ENCODE measurements at regions not wholly inside any gene's neighbourhood (a gene's known extent, or its start where the extent isn't known, plus 50 kb on each side); places are given as distances from the start of the nearest gene placed in this dataset.

GRCh38 chr17:53390575-53390974 lies 432.2 kb upstream of the KIF2B start:
- DNase-seq: no peak
- Mint-ChIP-seq H3K27me3 (no peaks in the 10 kb centered on the region), H3K27ac (no peak overlapping the region), H3K4me1 (no peaks in the 10 kb centered on the region), H3K4me3 (no peak overlapping the region), H3K9me3 (peaks cover 0 to 6% of the 10 kb centered on the region in 2 donors)
- ATAC-seq: no peak

- Mint-ChIP-seq H3K4me1 (no peaks in the 10 kb centered on the region), H3K4me3 (no peak overlapping the region), H3K27ac (no peak overlapping the region), H3K27me3 (no peaks in the 10 kb centered on the region), H3K9me3 (peaks cover 0 to 6% of the 10 kb centered on the region in 2 donors)
- DNase-seq (no peak), ATAC-seq (no peak)
Observed at GRCh38 chr17:53387745-53388144, 435.0 kb upstream of the KIF2B start.

- H3K4me3 Mint-ChIP-seq: no peak overlapping the region
- ATAC-seq: no peak
Observed at GRCh38 chr17:53353919-53354351, 468.8 kb upstream of the KIF2B start.

GRCh38 chr17:53344778-53345177 lies 477.9 kb upstream of the KIF2B start:
- no peak overlapping the region for H3K27ac Mint-ChIP-seq
- no peak for DNase-seq
- H3K9me3 Mint-ChIP-seq: peaks cover 13 to 26% of the 10 kb centered on the region in 2 donors
- H3K27me3 Mint-ChIP-seq: no peaks in the 10 kb centered on the region
- no peaks in the 10 kb centered on the region for H3K4me1 Mint-ChIP-seq
- no peak overlapping the region for H3K4me3 Mint-ChIP-seq
- no peak for ATAC-seq

More at GRCh38 chr17:53353919-53354351, 468.8 kb upstream of the KIF2B start:
- Mint-ChIP-seq H3K9me3 (peaks cover 18 to 23% of the 10 kb centered on the region in 2 donors), H3K27ac (no peak overlapping the region), H3K4me1 (no peaks in the 10 kb centered on the region), H3K27me3 (no peaks in the 10 kb centered on the region)
- no peak for DNase-seq

GRCh38 chr17:53336281-53336680 lies 486.4 kb upstream of the KIF2B start:
- Mint-ChIP-seq H3K9me3 (peaks cover 16 to 23% of the 10 kb centered on the region in 2 donors), H3K27ac (no peak overlapping the region), H3K4me3 (no peak overlapping the region), H3K27me3 (no peaks in the 10 kb centered on the region), H3K4me1 (no peaks in the 10 kb centered on the region)
- DNase-seq (no peak), ATAC-seq (no peak)

- DNase-seq (no peak), ATAC-seq (no peak)
- H3K9me3 Mint-ChIP-seq: peaks cover 15 to 16% of the 10 kb centered on the region in 2 donors
- H3K27me3 Mint-ChIP-seq: no peaks in the 10 kb centered on the region
- H3K4me3 Mint-ChIP-seq: no peak overlapping the region
- H3K27ac Mint-ChIP-seq: no peak overlapping the region
- H3K4me1 Mint-ChIP-seq: no peaks in the 10 kb centered on the region
Observed at GRCh38 chr17:53335443-53335842, 487.3 kb upstream of the KIF2B start.

GRCh38 chr17:53330756-53331155 lies 492.0 kb upstream of the KIF2B start:
- Mint-ChIP-seq H3K9me3 (peaks cover 0 to 5% of the 10 kb centered on the region in 2 donors), H3K27me3 (no peaks in the 10 kb centered on the region), H3K4me1 (no peaks in the 10 kb centered on the region), H3K4me3 (no peak overlapping the region), H3K27ac (no peak overlapping the region)
- ATAC-seq (no peak), DNase-seq (no peak)

- DNase-seq (no peak), ATAC-seq (no peak)
- Mint-ChIP-seq H3K27me3 (no peaks in the 10 kb centered on the region), H3K4me1 (no peaks in the 10 kb centered on the region), H3K27ac (no peak overlapping the region), H3K9me3 (no peaks in the 10 kb centered on the region), H3K4me3 (no peak overlapping the region)
Observed at GRCh38 chr17:53321651-53322050, 501.1 kb upstream of the KIF2B start.

- Mint-ChIP-seq H3K27ac (no peak overlapping the region), H3K4me1 (no peaks in the 10 kb centered on the region), H3K4me3 (no peak overlapping the region), H3K27me3 (no peaks in the 10 kb centered on the region), H3K9me3 (no peaks in the 10 kb centered on the region)
- ATAC-seq (no peak), DNase-seq (no peak)
Observed at GRCh38 chr17:53319947-53320346, 502.8 kb upstream of the KIF2B start.

GRCh38 chr17:53316988-53317387 lies 505.7 kb upstream of the KIF2B start:
- Mint-ChIP-seq H3K27ac (no peak overlapping the region), H3K27me3 (no peaks in the 10 kb centered on the region), H3K9me3 (no peaks in the 10 kb centered on the region), H3K4me3 (no peak overlapping the region), H3K4me1 (no peaks in the 10 kb centered on the region)
- ATAC-seq (no peak), DNase-seq (no peak)

GRCh38 chr17:53316073-53316472 lies 506.7 kb upstream of the KIF2B start:
- H3K27me3 Mint-ChIP-seq: no peaks in the 10 kb centered on the region
- H3K4me1 Mint-ChIP-seq: no peaks in the 10 kb centered on the region
- H3K9me3 Mint-ChIP-seq: no peaks in the 10 kb centered on the region
- no peak overlapping the region for H3K27ac Mint-ChIP-seq
- no peak overlapping the region for H3K4me3 Mint-ChIP-seq
- ATAC-seq (no peak), DNase-seq (no peak)

- H3K4me1 Mint-ChIP-seq: no peaks in the 10 kb centered on the region
- DNase-seq: no peak
- H3K9me3 Mint-ChIP-seq: peaks cover 0 to 2% of the 10 kb centered on the region in 2 donors
Observed at GRCh38 chr17:53314521-53314920, 508.2 kb upstream of the KIF2B start.

GRCh38 chr17:53313746-53314145 lies 509.0 kb upstream of the KIF2B start:
- H3K27me3 Mint-ChIP-seq: no peaks in the 10 kb centered on the region
- no peak for ATAC-seq
- no peak overlapping the region for H3K4me3 Mint-ChIP-seq
- DNase-seq: no peak
- H3K4me1 Mint-ChIP-seq: no peaks in the 10 kb centered on the region
- peaks cover 1 to 10% of the 10 kb centered on the region in 2 donors for H3K9me3 Mint-ChIP-seq
- H3K27ac Mint-ChIP-seq: no peak overlapping the region

More at GRCh38 chr17:53314521-53314920, 508.2 kb upstream of the KIF2B start:
- H3K27ac Mint-ChIP-seq: no peak overlapping the region
- ATAC-seq: no peak
- H3K27me3 Mint-ChIP-seq: no peaks in the 10 kb centered on the region
- no peak overlapping the region for H3K4me3 Mint-ChIP-seq

- Mint-ChIP-seq H3K4me3 (no peak overlapping the region), H3K9me3 (peaks cover 3 to 6% of the 10 kb centered on the region in 2 donors), H3K27ac (no peak overlapping the region), H3K4me1 (no peaks in the 10 kb centered on the region), H3K27me3 (no peaks in the 10 kb centered on the region)
- ATAC-seq (no peak), DNase-seq (no peak)
Observed at GRCh38 chr17:53278466-53278865, 544.3 kb upstream of the KIF2B start.

GRCh38 chr17:53273126-53273525 lies 549.6 kb upstream of the KIF2B start:
- Mint-ChIP-seq H3K9me3 (no peaks in the 10 kb centered on the region), H3K27ac (no peak overlapping the region), H3K4me3 (no peak overlapping the region), H3K4me1 (no peaks in the 10 kb centered on the region), H3K27me3 (no peaks in the 10 kb centered on the region)
- DNase-seq: no peak
- no peak for ATAC-seq

- Mint-ChIP-seq H3K4me3 (no peak overlapping the region), H3K27me3 (no peaks in the 10 kb centered on the region), H3K27ac (peak overlapping the region in 1 of 2 donors; percentile 34), H3K4me1 (no peaks in the 10 kb centered on the region), H3K9me3 (peaks cover 0 to 7% of the 10 kb centered on the region in 2 donors)
- DNase-seq (no peak), ATAC-seq (no peak)
Observed at GRCh38 chr17:53270936-53271335, 551.8 kb upstream of the KIF2B start.

GRCh38 chr17:53264730-53265129 lies 558.0 kb upstream of the KIF2B start:
- H3K4me1 Mint-ChIP-seq: no peaks in the 10 kb centered on the region
- H3K9me3 Mint-ChIP-seq: peaks cover 4 to 7% of the 10 kb centered on the region in 2 donors
- no peaks in the 10 kb centered on the region for H3K27me3 Mint-ChIP-seq
- H3K4me3 Mint-ChIP-seq: no peak overlapping the region
- DNase-seq (no peak), ATAC-seq (no peak)
- no peak overlapping the region for H3K27ac Mint-ChIP-seq
